NCI-H1417 treated with DMSO at 0.1 percent for 48 hours (cell line): ENCODE measurements at regions not wholly inside any gene's neighbourhood (a gene's known extent, or its start where the extent isn't known, plus 50 kb on each side); places are given as distances from the start of the nearest gene placed in this dataset.
A peak's percentile ranks its signal among the peaks of the same experiment; 100 is the strongest.

ENCODE experiments used
- DNase-seq: peaks from one replicate; lab custom pipeline; 2025; lab: John Stamatoyannopoulos, UW

GRCh38 chr14:42224053-42224888 lies 617.6 kb downstream of the LRFN5 start:
- DNase-seq, result peak; percentile 29

GRCh38 chr14:42222924-42223471 lies 616.3 kb downstream of the LRFN5 start:
- no peak for DNase-seq

GRCh38 chr14:42214981-42215491 lies 608.4 kb downstream of the LRFN5 start:
- DNase-seq, result no peak

GRCh38 chr14:42200957-42201356 lies 594.3 kb downstream of the LRFN5 start:
- no peak for DNase-seq

GRCh38 chr14:42198010-42198409 lies 591.3 kb downstream of the LRFN5 start:
- no peak for DNase-seq

- no peak for DNase-seq
These were observed 586.3 kb downstream of the LRFN5 start for GRCh38 chr14:42192738-42193653.

- no peak for DNase-seq
These were observed 584.1 kb downstream of the LRFN5 start for GRCh38 chr14:42190744-42191143.

GRCh38 chr14:42187846-42188245 lies 581.2 kb downstream of the LRFN5 start:
- no peak for DNase-seq

- DNase-seq, result no peak
These were observed 579.0 kb downstream of the LRFN5 start for GRCh38 chr14:42185718-42186117.

GRCh38 chr14:42174357-42174756 lies 567.7 kb downstream of the LRFN5 start:
- peak; percentile 92 for DNase-seq

GRCh38 chr14:42173206-42173605 lies 566.5 kb downstream of the LRFN5 start:
- no peak for DNase-seq

- DNase-seq, result no peak
These were observed 565.6 kb downstream of the LRFN5 start for GRCh38 chr14:42172304-42172703.

GRCh38 chr14:42163136-42163535 lies 556.5 kb downstream of the LRFN5 start:
- no peak for DNase-seq

GRCh38 chr14:42159138-42159537 lies 552.5 kb downstream of the LRFN5 start:
- no peak for DNase-seq

GRCh38 chr14:42149609-42150261 lies 543.1 kb downstream of the LRFN5 start:
- DNase-seq, result no peak

- DNase-seq, result no peak
These were observed 539.1 kb downstream of the LRFN5 start for GRCh38 chr14:42145766-42146165.

- DNase-seq, result no peak
These were observed 536.4 kb downstream of the LRFN5 start for GRCh38 chr14:42143114-42143513.

GRCh38 chr14:42141328-42141727 lies 534.7 kb downstream of the LRFN5 start:
- DNase-seq, result no peak

- no peak for DNase-seq
These were observed 534.2 kb downstream of the LRFN5 start for GRCh38 chr14:42140831-42141279.

- DNase-seq, result no peak
These were observed 533.3 kb downstream of the LRFN5 start for GRCh38 chr14:42140001-42140400.

GRCh38 chr14:42138406-42138805 lies 531.7 kb downstream of the LRFN5 start:
- no peak for DNase-seq

- DNase-seq, result no peak
These were observed 524.1 kb downstream of the LRFN5 start for GRCh38 chr14:42130815-42131214.
